NB4 (cell line): ENCODE measurements at regions not wholly inside any gene's neighbourhood (a gene's known extent, or its start where the extent isn't known, plus 50 kb on each side); places are given as distances from the start of the nearest gene placed in this dataset.
A peak's percentile ranks its signal among the peaks of the same experiment; 100 is the strongest.

Experiments used
- DNase-seq: peaks from one replicate; pipeline ENCODE4 v3.0.0; 2010; ENCODE audit warnings: low read depth
- H3K4me3 ChIP-seq: one replicate; pipeline ENCODE4 v1.5.1; 2011; ENCODE audit warnings: mild to moderate bottlenecking, low read depth, low read length, moderate library complexity
- CTCF ChIP-seq: IDR thresholded peaks from one replicate; pipeline ENCODE4 v1.5.1; 2012; ENCODE audit warnings: low read depth, low read length
- MAX ChIP-seq: IDR thresholded peaks from 2 replicates; pipeline ENCODE4 v1.6.1; 2011; ENCODE audit warnings: low read depth, low read length
- MYC ChIP-seq: IDR thresholded peaks from 2 replicates; pipeline ENCODE4 v1.6.1; 2011; ENCODE audit warnings: low read depth, low read length
- POLR2A ChIP-seq: IDR thresholded peaks from 2 replicates; pipeline ENCODE4 v1.6.1; 2011; ENCODE audit warnings: mild to moderate bottlenecking; ENCODE audit not compliant: insufficient read length; ENCODE audit errors: extremely low read depth

GRCh38 chr15:69543681-69544364, 91.2 kb downstream of the RPLP1 start:
- DNase-seq = no peak
- TF ChIP-seq CTCF (no peak), POLR2A (no peak), MYC (no peak), MAX (no peak)
- H3K4me3 ChIP-seq = no peak overlapping the region

- DNase-seq = no peak
- no peak overlapping the region for H3K4me3 ChIP-seq
- TF ChIP-seq CTCF = no peak
- no peak for TF ChIP-seq MYC
- no peak for TF ChIP-seq MAX
- no peak for TF ChIP-seq POLR2A
These were observed 91.9 kb downstream of the RPLP1 start for GRCh38 chr15:69544365-69545113.

- no peak for TF ChIP-seq MYC
- no peak for TF ChIP-seq MAX
- TF ChIP-seq CTCF = no peak
- DNase-seq = peak; percentile 52
- H3K4me3 ChIP-seq = no peak overlapping the region
These were observed 93.6 kb downstream of the RPLP1 start for GRCh38 chr15:69546182-69546581.

- DNase-seq = no peak
- H3K4me3 ChIP-seq = no peak overlapping the region
- no peak for TF ChIP-seq MAX
- no peak for TF ChIP-seq POLR2A
- TF ChIP-seq MYC = no peak
- TF ChIP-seq CTCF = no peak
These were observed 96.0 kb downstream of the RPLP1 start for GRCh38 chr15:69548395-69549180.

GRCh38 chr15:69551391-69552056, 98.9 kb downstream of the RPLP1 start:
- no peak for TF ChIP-seq CTCF
- no peak for TF ChIP-seq MYC
- TF ChIP-seq MAX = no peak
- TF ChIP-seq POLR2A = no peak
- H3K4me3 ChIP-seq = no peak overlapping the region
- DNase-seq = no peak
